VCaP (cell line): ENCODE measurements at regions not wholly inside any gene's neighbourhood (a gene's known extent, or its start where the extent isn't known, plus 50 kb on each side); places are given as distances from the start of the nearest gene placed in this dataset.

Experiments used
- H3K27ac ChIP-seq: fragments of 450-650 bp; 2 replicates; pipeline ENCODE4 v1.5.1; 2017
- TF ChIP-seq, protein P1 (sequence below): fragments of 450-650 bp; conservative IDR thresholded peaks from 2 replicates; pipeline ENCODE4 v1.5.1; 2017; ENCODE audit warnings: mild to moderate bottlenecking, moderate library complexity

DNA sequence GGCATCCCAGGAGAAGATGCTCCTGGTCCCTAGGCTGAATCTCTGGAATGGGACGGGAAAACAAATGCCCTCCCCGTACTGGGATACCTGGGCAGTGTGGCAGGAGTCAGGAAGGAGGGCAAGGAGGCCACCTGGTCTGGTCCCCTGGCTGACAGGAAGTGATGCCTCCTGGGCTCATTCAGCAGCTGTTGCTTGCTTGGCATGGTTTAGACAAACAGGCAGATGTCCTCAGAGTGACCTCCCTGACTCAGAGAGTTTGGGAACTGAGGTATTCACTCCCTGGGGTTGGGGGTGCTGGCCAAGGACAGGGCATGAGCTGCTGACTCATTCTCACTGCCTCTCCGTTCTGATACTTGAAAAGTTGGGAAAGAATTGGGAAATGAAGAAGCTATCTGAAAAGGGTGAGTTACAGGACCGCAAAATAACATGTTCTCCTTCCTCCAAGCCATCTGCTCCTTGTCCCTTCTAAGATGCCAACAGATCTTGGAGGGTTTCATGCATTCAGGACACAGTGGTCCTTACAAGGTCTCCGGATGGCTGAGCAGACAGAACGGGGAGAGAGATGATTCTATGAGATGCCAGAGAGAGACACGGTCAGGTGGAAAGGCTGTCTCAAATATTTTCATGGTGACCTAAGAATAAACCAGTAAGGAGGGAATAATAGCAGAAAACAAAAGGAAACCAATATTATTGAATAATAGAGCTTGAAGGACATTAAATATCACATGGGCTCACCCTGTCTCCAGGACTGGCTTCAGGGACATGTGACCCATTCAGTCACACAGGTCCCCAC, 534.5 kb downstream of the BNC2 start:
- TF ChIP-seq, protein P1, sequence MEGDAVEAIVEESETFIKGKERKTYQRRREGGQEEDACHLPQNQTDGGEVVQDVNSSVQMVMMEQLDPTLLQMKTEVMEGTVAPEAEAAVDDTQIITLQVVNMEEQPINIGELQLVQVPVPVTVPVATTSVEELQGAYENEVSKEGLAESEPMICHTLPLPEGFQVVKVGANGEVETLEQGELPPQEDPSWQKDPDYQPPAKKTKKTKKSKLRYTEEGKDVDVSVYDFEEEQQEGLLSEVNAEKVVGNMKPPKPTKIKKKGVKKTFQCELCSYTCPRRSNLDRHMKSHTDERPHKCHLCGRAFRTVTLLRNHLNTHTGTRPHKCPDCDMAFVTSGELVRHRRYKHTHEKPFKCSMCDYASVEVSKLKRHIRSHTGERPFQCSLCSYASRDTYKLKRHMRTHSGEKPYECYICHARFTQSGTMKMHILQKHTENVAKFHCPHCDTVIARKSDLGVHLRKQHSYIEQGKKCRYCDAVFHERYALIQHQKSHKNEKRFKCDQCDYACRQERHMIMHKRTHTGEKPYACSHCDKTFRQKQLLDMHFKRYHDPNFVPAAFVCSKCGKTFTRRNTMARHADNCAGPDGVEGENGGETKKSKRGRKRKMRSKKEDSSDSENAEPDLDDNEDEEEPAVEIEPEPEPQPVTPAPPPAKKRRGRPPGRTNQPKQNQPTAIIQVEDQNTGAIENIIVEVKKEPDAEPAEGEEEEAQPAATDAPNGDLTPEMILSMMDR = no peak
- no peak overlapping the region for H3K27ac ChIP-seq

DNA sequence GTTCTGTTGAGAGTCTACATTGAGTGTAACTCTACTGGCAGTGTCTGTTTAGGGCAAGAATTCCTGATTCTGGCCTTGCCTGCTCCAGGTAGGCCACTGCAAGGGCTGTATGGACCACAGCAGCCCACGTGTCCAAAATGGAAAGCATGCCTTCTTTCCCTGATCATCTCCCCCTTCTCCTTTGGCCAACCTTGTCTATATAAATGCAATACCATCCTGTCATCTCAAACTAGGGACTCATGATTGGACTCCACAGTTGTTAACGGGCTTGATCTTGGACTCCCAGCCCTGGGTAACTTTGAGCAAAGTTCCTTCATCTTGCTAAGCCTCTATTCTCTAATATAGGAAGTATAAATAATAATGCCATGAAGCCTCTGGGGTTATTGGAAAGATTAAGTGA, 533.6 kb downstream of the BNC2 start:
- TF ChIP-seq, protein P1 = no peak
- H3K27ac ChIP-seq = no peak overlapping the region

DNA sequence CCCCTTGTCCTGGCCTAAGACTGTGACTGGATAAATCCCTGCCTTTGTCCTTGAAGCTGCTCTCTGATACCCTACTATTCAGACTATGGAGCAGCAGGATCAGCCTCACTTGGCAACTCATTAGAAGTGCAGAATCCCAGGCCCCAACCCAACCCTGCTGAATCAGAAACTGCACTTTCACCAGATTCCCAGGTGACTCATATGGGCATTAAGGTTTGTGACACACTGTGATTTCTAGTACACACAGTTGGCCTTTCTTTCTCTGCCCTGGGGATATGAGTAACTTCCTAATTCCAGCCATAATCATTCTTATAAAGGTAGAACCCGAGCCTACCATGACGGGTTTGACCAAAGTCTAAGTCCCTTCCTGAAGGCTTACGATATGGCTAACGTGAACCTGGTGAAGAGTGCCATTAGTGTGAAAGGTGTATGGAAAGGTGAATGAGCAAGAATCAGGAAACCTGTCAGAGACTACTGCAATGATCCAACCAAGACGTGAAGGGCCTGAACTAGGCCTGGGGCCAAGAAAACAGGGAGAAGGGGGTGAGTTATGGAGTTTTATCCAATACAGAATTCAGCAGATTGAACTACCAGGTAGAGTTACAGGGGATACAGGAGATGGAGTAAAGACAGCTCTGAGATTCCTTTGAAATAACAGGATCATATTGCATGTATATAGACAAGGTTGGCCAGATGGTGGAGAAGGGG, 533.0 kb downstream of the BNC2 start:
- TF ChIP-seq, protein P1 = no peak
- no peak overlapping the region for H3K27ac ChIP-seq

- TF ChIP-seq, protein P1 = no peak
- no peak overlapping the region for H3K27ac ChIP-seq
Measured at GRCh38 chr9:16341177-16341576, 529.3 kb downstream of the BNC2 start.

DNA sequence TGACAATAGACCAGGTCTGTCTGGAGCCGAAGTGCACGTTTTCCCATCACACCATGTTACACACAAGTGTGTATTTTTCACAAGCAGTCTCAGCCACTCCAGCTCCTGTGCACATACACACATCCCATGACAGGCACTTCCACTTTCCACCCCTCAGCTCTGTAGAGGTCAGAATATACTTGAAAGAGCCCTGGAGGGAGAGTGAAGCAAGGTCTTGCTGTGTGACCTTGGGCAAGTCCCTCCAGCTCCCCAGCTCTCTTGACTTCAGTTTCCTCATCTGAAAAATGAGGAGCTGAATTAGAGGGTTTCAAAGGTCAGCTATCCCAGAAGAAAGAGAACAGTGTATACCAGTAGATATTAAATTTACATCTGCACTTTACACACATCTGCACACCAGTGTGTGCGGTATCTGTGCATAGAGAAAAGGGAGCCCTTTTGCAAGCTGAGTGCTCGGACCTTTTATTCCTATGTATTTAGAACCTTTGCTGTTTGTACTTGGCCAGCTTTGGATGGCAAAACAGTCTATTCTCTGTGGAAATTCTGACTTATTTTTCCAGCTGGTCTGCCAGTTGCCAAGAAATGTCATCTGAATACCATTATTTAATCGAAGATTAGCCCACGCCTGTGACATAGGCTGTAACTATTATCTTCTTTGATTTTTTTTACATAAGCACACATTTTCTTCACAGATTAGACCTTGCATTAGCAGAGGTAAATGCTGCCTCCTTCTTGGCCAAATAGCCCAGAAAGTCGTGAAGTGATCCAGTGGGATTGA, 528.0 kb downstream of the BNC2 start:
- no peak overlapping the region for H3K27ac ChIP-seq

DNA sequence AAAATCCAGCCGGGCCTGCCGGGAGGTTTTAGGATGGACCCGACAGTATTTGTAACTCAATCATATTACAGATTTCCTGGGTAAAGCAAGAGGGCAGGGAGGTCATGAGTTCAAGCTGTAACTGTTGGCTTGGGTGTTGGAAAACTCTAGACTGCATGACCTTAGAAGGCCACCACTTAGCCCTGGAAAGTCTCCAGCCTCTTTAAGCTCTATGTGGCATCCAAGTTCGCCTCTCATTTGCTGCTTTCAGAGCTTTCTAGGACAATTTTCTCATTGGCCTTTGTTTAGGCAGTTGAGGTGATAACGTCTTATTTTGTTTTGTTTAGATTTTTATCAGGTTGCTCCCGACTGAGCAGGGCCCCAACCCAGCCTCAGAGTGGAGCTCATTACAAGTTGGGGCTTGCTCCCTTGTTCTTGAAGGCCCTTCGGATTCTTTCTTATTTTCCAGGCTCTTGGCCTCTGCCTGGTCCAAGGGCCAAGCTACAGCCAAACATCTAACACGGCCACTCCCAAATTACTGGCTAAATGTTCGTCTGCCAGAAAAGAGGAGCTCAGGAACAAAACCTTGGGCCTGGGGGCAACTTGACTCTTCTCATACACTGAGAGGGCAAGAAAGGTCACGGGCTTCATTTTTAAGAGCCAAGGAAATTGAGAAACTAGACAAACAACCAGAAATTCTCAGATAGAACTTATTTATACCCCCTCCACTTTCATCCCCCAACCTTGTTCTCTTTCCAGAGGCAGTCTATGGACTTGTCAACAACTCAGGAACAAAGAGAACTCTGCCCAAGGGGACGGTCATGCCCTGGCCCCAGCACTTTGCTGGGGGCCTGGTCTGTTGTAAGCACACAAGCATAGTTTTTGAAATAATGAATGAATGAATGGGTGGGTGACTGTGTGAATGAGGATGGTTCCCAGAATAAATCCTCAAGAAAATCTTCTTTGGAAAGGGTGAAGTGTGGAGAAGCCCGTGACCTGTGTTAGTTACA, 526.9 kb downstream of the BNC2 start:
- H3K27ac ChIP-seq = no peak overlapping the region
- TF ChIP-seq, protein P1 = no peak

More for the DNA sequence above, 528.0 kb downstream of the BNC2 start:
- TF ChIP-seq, protein P1 = no peak
